Breast epithelium (tissue), 4 donors: ENCODE measurements at regions not wholly inside any gene's neighbourhood (a gene's known extent, or its start where the extent isn't known, plus 50 kb on each side); places are given as distances from the start of the nearest gene placed in this dataset.

Experiments used
- DNase-seq, 2 donors: peaks; one replicate each; pipeline ENCODE4 v3.0.0-alpha.2; 2019; ENCODE audit warnings: low spot score in 2 of 2
- H3K27ac ChIP-seq, 2 donors: fragments of 200-600 bp; sonication (generic) in 1 of 2; one replicate each; pipeline ENCODE4 v1.5.1; 2016 to 2019; ENCODE audit warnings: mild to moderate bottlenecking in 1 of 2
- H3K27me3 ChIP-seq, 2 donors: fragments of 200-600 bp; sonication (generic) in 1 of 2; one replicate each; pipeline versions ENCODE4 v1.5.1 to v1.6.0; 2017 to 2019; ENCODE audit warnings: control low read depth in 1 of 2, mild to moderate bottlenecking in 1 of 2
- H3K36me3 ChIP-seq: fragments of 200-600 bp; one replicate; pipeline ENCODE4 v1.5.1; 2019
- H3K4me1 ChIP-seq, 2 donors: fragments of 200-600 bp; sonication (generic); one replicate each; pipeline ENCODE4 v1.5.1; 2016 to 2019; ENCODE audit warnings: control low read depth in 1 of 2
- H3K4me3 ChIP-seq, 3 donors: fragments of 200-600 bp; sonication (generic); 1 replicate in 2 of 3; 2 replicates in 1 of 3; pipeline ENCODE4 v1.5.1; 2016 to 2019; ENCODE audit warnings: mild to moderate bottlenecking in 3 of 3, moderate library complexity in 2 of 3
- H3K9me3 ChIP-seq, 2 donors: fragments of 200-600 bp; sonication (generic) in 1 of 2; one replicate each; pipeline ENCODE4 v1.5.1; 2016 to 2019; ENCODE audit warnings: control low read depth in 1 of 2
- POLR2A ChIP-seq: fragments of 450-650 bp; IDR thresholded peaks from one replicate; pipeline ENCODE4 v1.6.1; 2016; ENCODE audit warnings: antibody characterized with exemption, mild to moderate bottlenecking, moderate library complexity
- POLR2AphosphoS5 ChIP-seq, 3 donors: sonication (generic); formaldehyde crosslinking; IDR thresholded peaks; one replicate each; pipeline ENCODE4 v1.6.1; 2017; ENCODE audit warnings: antibody characterized with exemption in 3 of 3
- intact Hi-C: fragments of 100-400 bp; cut with DNase I; formaldehyde crosslinking; loops from one replicate; pipeline ENCODE4 v1.15.1; 2023; ENCODE audit warnings: low total_unique reads
- TF ChIP-seq, protein P1 (sequence below), 3 donors: fragments of 450-650 bp; IDR thresholded peaks; one replicate each; pipeline ENCODE4 v1.5.1; 2016 to 2017; ENCODE audit warnings: antibody characterized with exemption in 3 of 3, mild to moderate bottlenecking in 3 of 3, moderate library complexity in 3 of 3

- H3K27ac ChIP-seq = no peak overlapping the region
- H3K36me3 ChIP-seq = no peaks in the 10 kb centered on the region
- intact Hi-C loops = no loop called here
- DNase-seq = no peak
- H3K4me3 ChIP-seq = no peak overlapping the region
- no peaks in the 10 kb centered on the region for H3K27me3 ChIP-seq
- no peaks in the 10 kb centered on the region for H3K9me3 ChIP-seq
- H3K4me1 ChIP-seq = no peaks in the 10 kb centered on the region
- TF ChIP-seq POLR2AphosphoS5 (IDR thresholded peaks at IDR 0.05) = no peak
Observed at GRCh38 chr5:6905883-6906282, 192.7 kb downstream of the TENT4A start.

GRCh38 chr5:6907320-6907918 is 194.2 kb downstream of the TENT4A start:
- Histone ChIP-seq H3K27me3 (no peaks in the 10 kb centered on the region), H3K4me1 (no peaks in the 10 kb centered on the region), H3K36me3 (no peaks in the 10 kb centered on the region), H3K4me3 (no peak overlapping the region), H3K27ac (no peak overlapping the region), H3K9me3 (no peaks in the 10 kb centered on the region)
- intact Hi-C loops = no loop called here
- TF ChIP-seq, protein P1, sequence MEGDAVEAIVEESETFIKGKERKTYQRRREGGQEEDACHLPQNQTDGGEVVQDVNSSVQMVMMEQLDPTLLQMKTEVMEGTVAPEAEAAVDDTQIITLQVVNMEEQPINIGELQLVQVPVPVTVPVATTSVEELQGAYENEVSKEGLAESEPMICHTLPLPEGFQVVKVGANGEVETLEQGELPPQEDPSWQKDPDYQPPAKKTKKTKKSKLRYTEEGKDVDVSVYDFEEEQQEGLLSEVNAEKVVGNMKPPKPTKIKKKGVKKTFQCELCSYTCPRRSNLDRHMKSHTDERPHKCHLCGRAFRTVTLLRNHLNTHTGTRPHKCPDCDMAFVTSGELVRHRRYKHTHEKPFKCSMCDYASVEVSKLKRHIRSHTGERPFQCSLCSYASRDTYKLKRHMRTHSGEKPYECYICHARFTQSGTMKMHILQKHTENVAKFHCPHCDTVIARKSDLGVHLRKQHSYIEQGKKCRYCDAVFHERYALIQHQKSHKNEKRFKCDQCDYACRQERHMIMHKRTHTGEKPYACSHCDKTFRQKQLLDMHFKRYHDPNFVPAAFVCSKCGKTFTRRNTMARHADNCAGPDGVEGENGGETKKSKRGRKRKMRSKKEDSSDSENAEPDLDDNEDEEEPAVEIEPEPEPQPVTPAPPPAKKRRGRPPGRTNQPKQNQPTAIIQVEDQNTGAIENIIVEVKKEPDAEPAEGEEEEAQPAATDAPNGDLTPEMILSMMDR (IDR thresholded peaks at IDR 0.05) = no peak
- TF ChIP-seq POLR2AphosphoS5 (IDR thresholded peaks at IDR 0.05) (no peak), POLR2A (no peak)
- no peak for DNase-seq

DNA sequence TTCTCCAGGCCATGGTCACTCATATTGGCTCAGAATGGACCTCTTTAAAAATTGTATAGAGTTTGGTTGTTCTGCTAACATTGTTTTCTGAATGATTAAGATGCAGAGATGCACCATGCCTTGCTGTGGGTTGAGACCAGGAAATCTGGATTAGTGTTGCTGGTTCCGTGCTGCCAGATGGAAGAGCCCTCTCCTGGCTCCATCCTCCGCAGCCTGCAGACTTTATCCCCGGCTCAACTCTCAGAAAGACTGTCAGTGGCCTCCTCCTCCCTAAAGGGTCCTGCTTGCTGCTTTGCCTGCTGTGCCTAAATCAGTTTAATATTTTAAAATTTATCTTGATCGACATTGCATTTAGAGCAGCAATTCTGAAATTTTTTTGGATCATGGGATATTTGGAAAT is 196.7 kb downstream of the TENT4A start:
- H3K36me3 ChIP-seq = no peaks in the 10 kb centered on the region
- H3K4me1 ChIP-seq = no peaks in the 10 kb centered on the region
- H3K9me3 ChIP-seq = no peaks in the 10 kb centered on the region
- no peaks in the 10 kb centered on the region for H3K27me3 ChIP-seq
- DNase-seq = no peak
- H3K4me3 ChIP-seq = no peak overlapping the region
- TF ChIP-seq POLR2AphosphoS5 (IDR thresholded peaks at IDR 0.05) (no peak), POLR2A (no peak)
- TF ChIP-seq, protein P1 (IDR thresholded peaks at IDR 0.05) = no peak
- intact Hi-C loops = no loop called here
- H3K27ac ChIP-seq = no peak overlapping the region

- Histone ChIP-seq H3K4me1 (no peaks in the 10 kb centered on the region), H3K9me3 (no peaks in the 10 kb centered on the region), H3K27ac (no peak overlapping the region), H3K27me3 (no peaks in the 10 kb centered on the region), H3K4me3 (no peak overlapping the region), H3K36me3 (no peaks in the 10 kb centered on the region)
- no peak for DNase-seq
- TF ChIP-seq POLR2A = no peak
- TF ChIP-seq, protein P1 (IDR thresholded peaks at IDR 0.05) = no peak
- TF ChIP-seq POLR2AphosphoS5 (IDR thresholded peaks at IDR 0.05) = no peak
- intact Hi-C loops = no loop called here
Observed at GRCh38 chr5:6910950-6911349, 197.7 kb downstream of the TENT4A start.

GRCh38 chr5:6914347-6914746 is 201.1 kb downstream of the TENT4A start:
- no peak overlapping the region for H3K4me3 ChIP-seq
- no peaks in the 10 kb centered on the region for H3K4me1 ChIP-seq
- H3K27ac ChIP-seq = no peak overlapping the region
- intact Hi-C loops = no loop called here
- H3K9me3 ChIP-seq = no peaks in the 10 kb centered on the region
- no peak for TF ChIP-seq POLR2A
- TF ChIP-seq POLR2AphosphoS5 (IDR thresholded peaks at IDR 0.05) = no peak
- TF ChIP-seq, protein P1 (IDR thresholded peaks at IDR 0.05) = no peak
- no peaks in the 10 kb centered on the region for H3K36me3 ChIP-seq
- no peaks in the 10 kb centered on the region for H3K27me3 ChIP-seq
- DNase-seq = no peak

GRCh38 chr5:6915574-6915973 is 202.3 kb downstream of the TENT4A start:
- no peak overlapping the region for H3K4me3 ChIP-seq
- H3K36me3 ChIP-seq = no peaks in the 10 kb centered on the region
- TF ChIP-seq, protein P1 (IDR thresholded peaks at IDR 0.05) = no peak
- H3K9me3 ChIP-seq = no peaks in the 10 kb centered on the region
- no peaks in the 10 kb centered on the region for H3K27me3 ChIP-seq
- intact Hi-C loops = no loop called here
- no peak for DNase-seq
- H3K27ac ChIP-seq = no peak overlapping the region
- H3K4me1 ChIP-seq = no peaks in the 10 kb centered on the region
